Thyroid gland (tissue), 4 donors: ENCODE measurements at regions not wholly inside any gene's neighbourhood (a gene's known extent, or its start where the extent isn't known, plus 50 kb on each side); places are given as distances from the start of the nearest gene placed in this dataset.

ENCODE experiments used
- DNase-seq, 2 donors: peaks; one replicate each; pipeline ENCODE4 v3.0.0-alpha.2; 2019
- H3K27ac ChIP-seq, 3 donors: fragments of 200-600 bp; sonication (generic); 1 replicate in 2 of 3; 2 replicates in 1 of 3; pipeline ENCODE4 v1.5.1; 2016 to 2019; ENCODE audit warnings: mild to moderate bottlenecking in 1 of 3, moderate library complexity in 1 of 3
- H3K27me3 ChIP-seq: fragments of 200-600 bp; sonication (generic); one replicate; pipeline ENCODE4 v1.5.1; 2019
- H3K36me3 ChIP-seq, 2 donors: fragments of 200-600 bp; sonication (generic); one replicate each; pipeline ENCODE4 v1.5.1; 2016 to 2019
- H3K4me1 ChIP-seq, 2 donors: fragments of 200-600 bp; sonication (generic); one replicate each; pipeline ENCODE4 v1.5.1; 2017 to 2019
- H3K4me3 ChIP-seq, 3 donors: fragments of 200-600 bp; sonication (generic); replicated peaks in 1 of 3; 1 replicate in 2 of 3; 2 replicates in 1 of 3; pipeline ENCODE4 v1.5.1; 2016; ENCODE audit warnings: mild to moderate bottlenecking in 1 of 3
- H3K9me3 ChIP-seq: fragments of 200-600 bp; sonication (generic); one replicate; pipeline ENCODE4 v1.5.1; 2017
- POLR2A ChIP-seq, 2 donors: fragments of 450-650 bp; IDR thresholded peaks; one replicate each; pipeline ENCODE4 v1.6.1; 2017; ENCODE audit warnings: antibody characterized with exemption in 2 of 2, mild to moderate bottlenecking in 2 of 2, moderate library complexity in 1 of 2
- WGBS, 2 donors: methylation state at CpG; one replicate each; pipeline ENCODE4 v1.1.5; 2017; 5-methylcytosine and 5-hydroxymethylcytosine counted together
- intact Hi-C: fragments of 100-400 bp; cut with DNase I; formaldehyde crosslinking; loops from one replicate; pipeline ENCODE4 v1.15.1; 2023
- TF ChIP-seq, protein P1 (sequence below), 6 experiments: fragments of 200-600 bp in 3 of 6; fragments of 450-650 bp in 3 of 6; sonication (generic) in 3 of 6; IDR thresholded peaks; one replicate each; pipeline ENCODE4 v1.5.1; 2016 to 2019; ENCODE audit warnings: antibody characterized with exemption in 6 of 6, mild to moderate bottlenecking in 2 of 6, inconsistent platforms in 1 of 6, moderate library complexity in 1 of 6

DNA sequence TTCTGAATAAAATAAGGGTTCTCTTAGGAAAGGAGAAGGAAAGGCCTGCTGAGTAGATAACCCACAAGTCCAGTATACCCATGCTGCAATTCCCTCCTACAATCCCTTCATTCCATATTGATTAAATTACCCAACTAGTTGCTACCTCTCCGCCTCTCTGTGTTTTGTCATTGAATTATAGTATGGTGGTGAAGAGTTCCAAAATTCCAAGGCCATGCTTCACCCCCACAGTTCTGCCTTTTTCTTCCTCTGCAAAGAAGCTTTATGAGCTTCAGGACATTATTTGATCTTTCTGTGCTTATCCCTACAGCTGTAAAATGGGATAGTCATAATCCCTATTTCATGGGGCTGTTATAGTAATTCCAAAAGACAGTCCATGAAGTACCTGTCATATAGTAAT lies 215.6 kb downstream of the ACTL7B start:
- no peak overlapping the region for H3K27ac ChIP-seq
- H3K4me1 ChIP-seq, result no peaks in the 10 kb centered on the region
- no peaks in the 10 kb centered on the region for H3K36me3 ChIP-seq
- H3K27me3 ChIP-seq, result no peaks in the 10 kb centered on the region
- TF ChIP-seq POLR2A (IDR thresholded peaks at IDR 0.05), result no peak
- H3K4me3 ChIP-seq, result no peak overlapping the region
- intact Hi-C loops, result no loop called here
- H3K9me3 ChIP-seq, result no peaks in the 10 kb centered on the region
- no peak for DNase-seq
- 94 to 100% methylated on average over 1 of the region's 1 CpG for WGBS, 2 donors

DNA sequence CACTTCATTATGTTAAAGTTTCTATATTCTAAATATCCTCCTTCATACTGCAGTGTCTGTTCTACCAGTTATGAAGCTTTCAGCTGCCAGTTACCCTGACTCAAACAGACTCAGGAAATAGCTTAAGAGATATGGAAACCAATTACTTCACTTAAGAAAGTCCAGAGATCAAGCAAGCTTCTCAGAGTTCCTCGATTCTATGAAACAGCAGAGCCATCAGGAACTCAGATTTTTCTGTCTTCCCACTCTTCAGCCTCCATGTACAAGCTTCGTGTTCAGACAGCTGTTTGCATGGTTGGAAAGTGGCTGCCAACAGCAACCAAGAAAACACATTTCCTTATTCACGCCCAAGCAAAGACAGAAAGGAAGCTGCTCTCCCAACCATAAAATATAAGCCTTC lies 216.1 kb downstream of the ACTL7B start:
- WGBS, 2 donors, result 67 to 73% methylated on average over 3 of the region's 3 CpGs
- TF ChIP-seq, protein P1, sequence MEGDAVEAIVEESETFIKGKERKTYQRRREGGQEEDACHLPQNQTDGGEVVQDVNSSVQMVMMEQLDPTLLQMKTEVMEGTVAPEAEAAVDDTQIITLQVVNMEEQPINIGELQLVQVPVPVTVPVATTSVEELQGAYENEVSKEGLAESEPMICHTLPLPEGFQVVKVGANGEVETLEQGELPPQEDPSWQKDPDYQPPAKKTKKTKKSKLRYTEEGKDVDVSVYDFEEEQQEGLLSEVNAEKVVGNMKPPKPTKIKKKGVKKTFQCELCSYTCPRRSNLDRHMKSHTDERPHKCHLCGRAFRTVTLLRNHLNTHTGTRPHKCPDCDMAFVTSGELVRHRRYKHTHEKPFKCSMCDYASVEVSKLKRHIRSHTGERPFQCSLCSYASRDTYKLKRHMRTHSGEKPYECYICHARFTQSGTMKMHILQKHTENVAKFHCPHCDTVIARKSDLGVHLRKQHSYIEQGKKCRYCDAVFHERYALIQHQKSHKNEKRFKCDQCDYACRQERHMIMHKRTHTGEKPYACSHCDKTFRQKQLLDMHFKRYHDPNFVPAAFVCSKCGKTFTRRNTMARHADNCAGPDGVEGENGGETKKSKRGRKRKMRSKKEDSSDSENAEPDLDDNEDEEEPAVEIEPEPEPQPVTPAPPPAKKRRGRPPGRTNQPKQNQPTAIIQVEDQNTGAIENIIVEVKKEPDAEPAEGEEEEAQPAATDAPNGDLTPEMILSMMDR (IDR thresholded peaks at IDR 0.05), result no peak
- TF ChIP-seq POLR2A (IDR thresholded peaks at IDR 0.05), result no peak
- no peak for DNase-seq
- no peaks in the 10 kb centered on the region for H3K4me1 ChIP-seq
- no peak overlapping the region for H3K27ac ChIP-seq
- H3K9me3 ChIP-seq, result no peaks in the 10 kb centered on the region
- H3K36me3 ChIP-seq, result no peaks in the 10 kb centered on the region
- H3K27me3 ChIP-seq, result no peaks in the 10 kb centered on the region
- intact Hi-C loops, result no loop called here
- H3K4me3 ChIP-seq, result no peak overlapping the region

DNA sequence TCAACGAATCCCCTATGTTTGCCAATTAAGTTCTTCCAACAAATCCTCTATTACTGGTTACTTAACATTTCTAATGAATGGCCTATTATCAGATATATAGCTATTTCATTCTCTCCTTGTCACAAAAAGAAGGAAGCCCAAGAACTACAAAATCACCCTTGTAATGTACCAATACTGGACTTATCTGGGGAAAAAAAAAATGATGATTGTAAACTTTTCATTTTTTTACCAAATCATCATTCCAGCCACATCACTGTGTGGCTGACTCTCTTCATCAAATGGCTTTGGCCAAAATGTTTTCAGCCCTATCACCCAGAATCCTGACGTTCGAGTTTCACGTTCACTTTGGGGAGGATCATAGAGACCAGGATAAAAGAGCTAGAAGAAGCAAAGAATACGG lies 216.7 kb downstream of the ACTL7B start:
- H3K4me1 ChIP-seq, result no peaks in the 10 kb centered on the region
- no peak overlapping the region for H3K27ac ChIP-seq
- DNase-seq, result no peak
- no peaks in the 10 kb centered on the region for H3K36me3 ChIP-seq
- H3K4me3 ChIP-seq, result no peak overlapping the region
- 89 to 90% methylated on average over 5 of the region's 5 CpGs for WGBS, 2 donors
- intact Hi-C loops, result no loop called here
- no peaks in the 10 kb centered on the region for H3K9me3 ChIP-seq
- TF ChIP-seq POLR2A (IDR thresholded peaks at IDR 0.05), result no peak
- TF ChIP-seq, protein P1 (IDR thresholded peaks at IDR 0.05), result no peak
- H3K27me3 ChIP-seq, result no peaks in the 10 kb centered on the region

DNA sequence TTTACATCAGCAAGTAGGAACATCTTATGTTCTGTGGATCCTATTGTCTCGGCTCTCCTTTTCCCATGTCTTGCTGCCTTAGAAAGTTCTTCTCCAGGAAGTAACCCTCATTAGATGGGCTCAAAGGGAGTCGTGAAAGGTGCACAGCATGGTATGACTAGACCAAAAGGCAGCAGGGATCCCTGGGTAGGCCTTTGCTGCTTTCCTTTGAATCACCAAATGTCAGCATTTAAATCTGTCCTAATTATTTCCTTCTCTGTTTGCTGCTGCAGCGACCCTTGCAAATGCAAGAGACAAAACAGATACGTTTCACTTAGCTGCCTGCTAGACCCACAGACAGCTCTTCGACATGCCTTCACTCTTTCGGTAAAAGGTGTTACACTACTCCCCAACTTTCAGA lies 218.4 kb downstream of the ACTL7B start:
- TF ChIP-seq POLR2A (IDR thresholded peaks at IDR 0.05), result no peak
- TF ChIP-seq, protein P1 (IDR thresholded peaks at IDR 0.05), result no peak
- Histone ChIP-seq H3K9me3 (no peaks in the 10 kb centered on the region), H3K4me3 (no peak overlapping the region), H3K27me3 (no peaks in the 10 kb centered on the region), H3K27ac (no peak overlapping the region), H3K36me3 (no peaks in the 10 kb centered on the region), H3K4me1 (no peaks in the 10 kb centered on the region)
- intact Hi-C loops, result no loop called here
- 73 to 77% methylated on average over 6 of the region's 6 CpGs for WGBS, 2 donors
- DNase-seq, result no peak

DNA sequence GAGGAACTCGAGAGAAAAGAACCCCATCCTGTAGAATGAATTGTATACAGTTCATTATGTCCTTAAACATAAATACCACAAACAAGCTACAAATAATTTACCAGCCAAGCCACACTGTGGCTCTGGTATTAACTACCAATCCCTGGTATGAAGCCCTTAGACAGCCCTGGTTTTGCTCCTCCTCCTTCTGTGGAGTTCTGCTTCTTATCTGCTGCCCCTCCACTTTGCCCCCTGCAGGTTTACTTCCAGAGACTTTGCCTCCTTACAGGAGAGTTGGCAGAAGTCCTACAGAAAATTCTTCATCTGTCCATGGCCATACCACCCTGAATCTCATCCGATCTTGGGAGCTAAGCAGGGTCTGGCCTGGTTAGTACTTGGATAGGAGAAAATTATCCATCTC lies 219.8 kb downstream of the ACTL7B start:
- Histone ChIP-seq H3K4me1 (no peaks in the 10 kb centered on the region), H3K4me3 (no peak overlapping the region), H3K27me3 (no peaks in the 10 kb centered on the region), H3K27ac (no peak overlapping the region), H3K9me3 (no peaks in the 10 kb centered on the region), H3K36me3 (no peaks in the 10 kb centered on the region)
- WGBS, 2 donors, result 31 to 46% methylated on average over 2 of the region's 2 CpGs
- DNase-seq, result no peak
- intact Hi-C loops, result no loop called here
- TF ChIP-seq, protein P1 (IDR thresholded peaks at IDR 0.05), result no peak
- no peak for TF ChIP-seq POLR2A (IDR thresholded peaks at IDR 0.05)
